SK-N-SH (cell line): ENCODE measurements at regions not wholly inside any gene's neighbourhood (a gene's known extent, or its start where the extent isn't known, plus 50 kb on each side); places are given as distances from the start of the nearest gene placed in this dataset.

Experiments used
- CTCF ChIA-PET: fragments of 300-600, 350-600 bp; formaldehyde crosslinking; extraction: SDS; loops from one replicate; lab custom pipeline; 2021; lab: Yijun Ruan, JAX
- POLR2A ChIA-PET: fragments of 350-600 bp; sonication (Branson Sonifier 250); formaldehyde crosslinking; extraction: SDS; loops from one replicate; lab custom pipeline; 2020; ENCODE audit warnings: antibody characterized with exemption, inconsistent platforms; lab: Yijun Ruan, JAX
- DNase-seq: peaks from one replicate; pipeline ENCODE4 v3.0.0; 2012
- H2AFZ ChIP-seq: fragments of 200-600 bp; sonication (generic); 2 replicates; pipeline ENCODE4 v1.8.1; 2016; ENCODE audit warnings: antibody characterized with exemption, mild to moderate bottlenecking, low read depth
- H3F3A ChIP-seq: fragments of 200-600 bp; sonication (generic); replicated peaks from 2 replicates; pipeline ENCODE3; 2016; ENCODE audit warnings: antibody characterized with exemption, mild to moderate bottlenecking; ENCODE audit not compliant: insufficient read depth
- H3K27ac ChIP-seq, 2 experiments: fragments of 200-500 bp in 1 of 2; fragments of 200-600 bp in 1 of 2; sonication (Bioruptor generic) in 1 of 2; sonication (generic), shearing (Covaris generic) in 1 of 2; 2 replicates each; pipeline versions ENCODE4 v1.5.1 to v1.6.1; 2014 to 2016; ENCODE audit warnings: low read depth in 2 of 2, inconsistent platforms in 1 of 2, low read length in 1 of 2, mild to moderate bottlenecking in 1 of 2, mixed read lengths in 1 of 2
- H3K27me3 ChIP-seq: fragments of 200-600 bp; sonication (generic), shearing (Covaris generic); 2 replicates; pipeline ENCODE4 v1.6.1; 2016; ENCODE audit warnings: mixed run types; ENCODE audit not compliant: insufficient read depth
- H3K36me3 ChIP-seq, 2 experiments: fragments of 200-500 bp in 1 of 2; fragments of 200-600 bp in 1 of 2; sonication (Bioruptor generic) in 1 of 2; sonication (generic) in 1 of 2; replicated peaks in 1 of 2; 2 replicates each; pipeline versions ENCODE3 to v1.5.1; 2014 to 2016; ENCODE audit warnings: low read length in 1 of 2, mild to moderate bottlenecking in 1 of 2; ENCODE audit not compliant: insufficient read depth in 2 of 2, control insufficient read depth in 1 of 2
- H3K4me1 ChIP-seq, 2 experiments: fragments of 200-500 bp in 1 of 2; fragments of 200-600 bp in 1 of 2; sonication (Bioruptor generic) in 1 of 2; sonication (generic), shearing (Covaris generic) in 1 of 2; 2 replicates each; pipeline versions ENCODE4 v1.5.1 to v1.6.1; 2014 to 2016; ENCODE audit warnings: low read depth in 1 of 2, low read length in 1 of 2, mixed run types in 1 of 2; ENCODE audit not compliant: insufficient read depth in 2 of 2, control insufficient read depth in 1 of 2
- H3K4me2 ChIP-seq: fragments of 200-600 bp; sonication (generic), shearing (Covaris generic); 2 replicates; pipeline ENCODE4 v1.6.1; 2017; ENCODE audit warnings: mixed run types
- H3K4me3 ChIP-seq, 2 experiments: fragments of 200-500 bp in 1 of 2; fragments of 200-600 bp in 1 of 2; sonication (Bioruptor generic) in 1 of 2; sonication (generic), shearing (Covaris generic) in 1 of 2; 2 replicates each; pipeline versions ENCODE4 v1.5.1 to v1.8.1; 2014 to 2016; ENCODE audit warnings: low read depth in 2 of 2, inconsistent platforms in 1 of 2, low read length in 1 of 2, mild to moderate bottlenecking in 1 of 2, mixed read lengths in 1 of 2, moderate library complexity in 1 of 2
- H3K79me2 ChIP-seq: fragments of 200-600 bp; sonication (generic); 2 replicates; pipeline ENCODE4 v1.8.1; 2017; ENCODE audit warnings: mild to moderate bottlenecking; ENCODE audit not compliant: insufficient read depth
- H3K9ac ChIP-seq: fragments of 200-600 bp; sonication (generic); 2 replicates; pipeline ENCODE4 v1.6.1; 2017; ENCODE audit warnings: mixed run types
- H3K9me2 ChIP-seq: fragments of 200-600 bp; sonication (generic); 2 replicates; pipeline ENCODE4 v1.6.1; 2017; ENCODE audit warnings: mixed run types
- H3K9me3 ChIP-seq: fragments of 200-600 bp; sonication (generic); 2 replicates; pipeline ENCODE4 v1.6.1; 2017; ENCODE audit warnings: mixed run types, mild to moderate bottlenecking, moderate library complexity
- H4K20me1 ChIP-seq: fragments of 200-600 bp; sonication (generic); 2 replicates; pipeline ENCODE4 v1.6.1; 2017; ENCODE audit warnings: mild to moderate bottlenecking, mixed run types; ENCODE audit not compliant: insufficient read depth
- CTCF ChIP-seq: fragments of 200-600 bp; sonication (generic); IDR thresholded peaks from 2 replicates; pipeline ENCODE4 v1.6.1; 2017; ENCODE audit warnings: antibody characterized with exemption, mild to moderate bottlenecking, moderate library complexity
- EZH2phosphoT487 ChIP-seq: fragments of 200-600 bp; sonication (generic); IDR thresholded peaks from 2 replicates; pipeline ENCODE4 v1.6.1; 2017; ENCODE audit warnings: low read depth, mixed run types, mild to moderate bottlenecking, antibody characterized with exemption, moderate library complexity, borderline replicate concordance
- FOSL2 ChIP-seq: IDR thresholded peaks from 2 replicates; pipeline ENCODE4 v1.4.0; 2012; ENCODE audit warnings: low read depth, mild to moderate bottlenecking, moderate library complexity, borderline replicate concordance
- FOXJ3 ChIP-seq: sonication (generic); formaldehyde crosslinking; IDR thresholded peaks from 2 replicates; pipeline ENCODE4 v1.5.1; 2020; ENCODE audit warnings: mild to moderate bottlenecking, missing genetic modification reagents
- FOXM1 ChIP-seq: IDR thresholded peaks from 2 replicates; pipeline ENCODE4 v1.4.0; 2012; ENCODE audit warnings: low read depth, mild to moderate bottlenecking
- GATA2 ChIP-seq: sonication (generic); formaldehyde crosslinking; IDR thresholded peaks from 2 replicates; pipeline ENCODE4 v1.5.0; 2020; ENCODE audit warnings: mild to moderate bottlenecking, missing genetic modification reagents
- MEF2A ChIP-seq: IDR thresholded peaks from 2 replicates; pipeline ENCODE4 v1.4.0; 2012; ENCODE audit warnings: low read depth, borderline replicate concordance
- MXI1 ChIP-seq: IDR thresholded peaks from 2 replicates; pipeline ENCODE4 v1.6.1; 2012; ENCODE audit warnings: mild to moderate bottlenecking, low read depth, low read length, improper control_type of control experiment
- NFIC ChIP-seq: IDR thresholded peaks from 2 replicates; pipeline ENCODE4 v1.4.0; 2012; ENCODE audit warnings: borderline replicate concordance
- NRF1 ChIP-seq: IDR thresholded peaks from 2 replicates; pipeline ENCODE4 v1.6.1; 2012; ENCODE audit warnings: low read depth, mild to moderate bottlenecking, low read length
- POLR2AphosphoS5 ChIP-seq: IDR thresholded peaks from 2 replicates; pipeline ENCODE4 v1.6.1; 2012; ENCODE audit warnings: low read depth, low read length
- RCOR1 ChIP-seq: fragments of 150-350 bp; IDR thresholded peaks from 2 replicates; pipeline ENCODE4 v1.6.1; 2017; ENCODE audit warnings: antibody characterized with exemption, low read length
- RFX5 ChIP-seq: IDR thresholded peaks from 2 replicates; pipeline ENCODE4 v1.6.1; 2012; ENCODE audit warnings: mild to moderate bottlenecking, improper control_type of control experiment, low read length
- RXRA ChIP-seq: IDR thresholded peaks from 2 replicates; pipeline ENCODE4 v1.4.0; 2012; ENCODE audit warnings: low read depth, mild to moderate bottlenecking, borderline replicate concordance
- SIN3A ChIP-seq: IDR thresholded peaks from 2 replicates; pipeline ENCODE4 v1.6.1; 2012; ENCODE audit warnings: low read depth, mild to moderate bottlenecking, low read length, moderate library complexity, borderline replicate concordance
- TCF12 ChIP-seq: IDR thresholded peaks from 2 replicates; pipeline ENCODE4 v1.4.0; 2012
- TEAD4 ChIP-seq: IDR thresholded peaks from 2 replicates; pipeline ENCODE4 v1.4.0; 2012; ENCODE audit warnings: mild to moderate bottlenecking, borderline replicate concordance; ENCODE audit not compliant: insufficient read depth
- WGBS: methylation state at CpG from one replicate; pipeline ENCODE4 v1.1.6; 2017; ENCODE audit warnings: low lambda C conversion rate; 5-methylcytosine and 5-hydroxymethylcytosine counted together
- TF ChIP-seq, protein P1 (sequence below): IDR thresholded peaks from 2 replicates; pipeline ENCODE4 v1.4.0; 2012; ENCODE audit warnings: low read depth
- TF ChIP-seq, protein P2 (sequence below): fragments of 150-350 bp; IDR thresholded peaks from 2 replicates; pipeline ENCODE4 v1.6.1; 2016; ENCODE audit warnings: mild to moderate bottlenecking, low read depth, low read length
- TF ChIP-seq, protein P3 (sequence below): IDR thresholded peaks from 2 replicates; pipeline ENCODE4 v1.4.0; 2012; ENCODE audit warnings: low read depth, borderline replicate concordance

DNA sequence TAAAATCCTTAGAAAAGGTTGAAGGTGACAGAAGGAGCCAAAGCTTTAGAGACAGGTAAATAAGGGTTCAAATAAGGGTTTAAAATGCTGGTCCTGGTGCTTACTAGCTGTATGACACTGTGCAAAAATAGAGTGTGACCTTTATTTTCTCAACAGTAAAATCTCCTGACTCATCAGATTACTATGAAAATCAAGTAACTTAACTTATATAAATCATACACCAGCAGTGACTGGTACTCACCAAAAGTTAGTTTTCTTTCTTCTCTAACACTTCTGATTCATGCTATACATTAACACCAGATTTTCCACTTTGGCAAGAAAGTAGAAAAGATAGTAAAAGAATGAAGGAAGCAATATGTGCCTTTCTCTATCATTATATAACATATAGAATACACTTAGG is 205.9 kb upstream of the GBE1 start:
- no peak for TF ChIP-seq RCOR1
- no peak for TF ChIP-seq RXRA
- TF ChIP-seq NFIC: no peak
- TF ChIP-seq CTCF: no peak
- no peak overlapping the region for H3K9ac ChIP-seq
- no peaks in the 10 kb centered on the region for H3K4me1 ChIP-seq
- no peaks in the 10 kb centered on the region for H3K36me3 ChIP-seq
- H3F3A ChIP-seq: no peaks in the 10 kb centered on the region
- no peak overlapping the region for H2AFZ ChIP-seq
- no peak overlapping the region for H3K4me2 ChIP-seq
- no peaks in the 10 kb centered on the region for H3K9me3 ChIP-seq
- H3K79me2 ChIP-seq: no peaks in the 10 kb centered on the region
- H3K9me2 ChIP-seq: no peaks in the 10 kb centered on the region
- ChIA-PET POLR2A (no interaction called here), CTCF (no interaction called here)
- no peak for DNase-seq
- no peaks in the 10 kb centered on the region for H4K20me1 ChIP-seq
- H3K27ac ChIP-seq: no peak overlapping the region
- H3K4me3 ChIP-seq: no peak overlapping the region
- H3K27me3 ChIP-seq: no peaks in the 10 kb centered on the region

GRCh38 chr3:81965696-81966095 is 204.3 kb upstream of the GBE1 start:
- ChIA-PET POLR2A (no interaction called here), CTCF (no interaction called here)
- no peak for TF ChIP-seq FOXM1
- no peak for TF ChIP-seq TEAD4
- TF ChIP-seq TCF12: no peak
- TF ChIP-seq MEF2A: no peak
- TF ChIP-seq POLR2AphosphoS5: no peak
- TF ChIP-seq FOSL2: no peak
- TF ChIP-seq EZH2phosphoT487: no peak
- TF ChIP-seq NFIC: no peak
- TF ChIP-seq, protein P1, sequence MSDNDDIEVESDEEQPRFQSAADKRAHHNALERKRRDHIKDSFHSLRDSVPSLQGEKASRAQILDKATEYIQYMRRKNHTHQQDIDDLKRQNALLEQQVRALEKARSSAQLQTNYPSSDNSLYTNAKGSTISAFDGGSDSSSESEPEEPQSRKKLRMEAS: no peak

DNA sequence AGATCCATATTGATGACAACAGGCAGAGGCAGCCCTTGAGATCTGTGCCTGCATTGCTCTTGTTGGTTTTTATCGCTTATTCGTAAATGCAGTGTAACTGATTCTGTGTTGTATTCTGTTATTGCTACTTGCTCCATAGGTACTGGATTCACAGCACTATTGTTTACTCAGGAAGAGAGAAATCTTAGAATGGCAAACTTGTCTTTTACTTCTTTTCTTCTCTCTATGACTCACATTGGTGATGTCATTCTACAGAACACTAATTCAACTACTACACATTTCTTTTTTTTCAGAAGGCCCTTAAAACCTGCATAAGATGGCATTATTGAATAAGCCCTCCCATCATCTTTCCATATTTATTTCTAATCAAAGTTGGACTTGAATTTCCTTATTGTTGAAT is 201.0 kb upstream of the GBE1 start:
- Histone ChIP-seq H2AFZ (no peak overlapping the region), H3K27ac (no peak overlapping the region), H3K4me3 (no peak overlapping the region), H3F3A (no peaks in the 10 kb centered on the region), H3K4me1 (no peaks in the 10 kb centered on the region), H3K27me3 (no peaks in the 10 kb centered on the region), H3K36me3 (no peaks in the 10 kb centered on the region), H3K4me2 (no peak overlapping the region), H3K9ac (no peak overlapping the region), H3K79me2 (no peaks in the 10 kb centered on the region), H3K9me3 (no peaks in the 10 kb centered on the region), H3K9me2 (no peaks in the 10 kb centered on the region), H4K20me1 (no peaks in the 10 kb centered on the region)
- ChIA-PET POLR2A (no interaction called here), CTCF (no interaction called here)
- DNase-seq: no peak
- WGBS: 97% methylated on average over 2 of the region's 2 CpGs
- TF ChIP-seq NFIC (no peak), POLR2AphosphoS5 (no peak), FOSL2 (no peak), TEAD4 (no peak), SIN3A (no peak), NRF1 (no peak), FOXJ3 (CRISPR knock-in tag) (no peak), RCOR1 (no peak), MXI1 (no peak), RFX5 (no peak), GATA2 (CRISPR knock-in tag) (no peak)
- TF ChIP-seq, protein P2, sequence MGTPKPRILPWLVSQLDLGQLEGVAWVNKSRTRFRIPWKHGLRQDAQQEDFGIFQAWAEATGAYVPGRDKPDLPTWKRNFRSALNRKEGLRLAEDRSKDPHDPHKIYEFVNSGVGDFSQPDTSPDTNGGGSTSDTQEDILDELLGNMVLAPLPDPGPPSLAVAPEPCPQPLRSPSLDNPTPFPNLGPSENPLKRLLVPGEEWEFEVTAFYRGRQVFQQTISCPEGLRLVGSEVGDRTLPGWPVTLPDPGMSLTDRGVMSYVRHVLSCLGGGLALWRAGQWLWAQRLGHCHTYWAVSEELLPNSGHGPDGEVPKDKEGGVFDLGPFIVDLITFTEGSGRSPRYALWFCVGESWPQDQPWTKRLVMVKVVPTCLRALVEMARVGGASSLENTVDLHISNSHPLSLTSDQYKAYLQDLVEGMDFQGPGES: no peak
- TF ChIP-seq, protein P3, sequence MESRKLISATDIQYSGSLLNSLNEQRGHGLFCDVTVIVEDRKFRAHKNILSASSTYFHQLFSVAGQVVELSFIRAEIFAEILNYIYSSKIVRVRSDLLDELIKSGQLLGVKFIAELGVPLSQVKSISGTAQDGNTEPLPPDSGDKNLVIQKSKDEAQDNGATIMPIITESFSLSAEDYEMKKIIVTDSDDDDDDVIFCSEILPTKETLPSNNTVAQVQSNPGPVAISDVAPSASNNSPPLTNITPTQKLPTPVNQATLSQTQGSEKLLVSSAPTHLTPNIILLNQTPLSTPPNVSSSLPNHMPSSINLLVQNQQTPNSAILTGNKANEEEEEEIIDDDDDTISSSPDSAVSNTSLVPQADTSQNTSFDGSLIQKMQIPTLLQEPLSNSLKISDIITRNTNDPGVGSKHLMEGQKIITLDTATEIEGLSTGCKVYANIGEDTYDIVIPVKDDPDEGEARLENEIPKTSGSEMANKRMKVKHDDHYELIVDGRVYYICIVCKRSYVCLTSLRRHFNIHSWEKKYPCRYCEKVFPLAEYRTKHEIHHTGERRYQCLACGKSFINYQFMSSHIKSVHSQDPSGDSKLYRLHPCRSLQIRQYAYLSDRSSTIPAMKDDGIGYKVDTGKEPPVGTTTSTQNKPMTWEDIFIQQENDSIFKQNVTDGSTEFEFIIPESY: no peak

More at GRCh38 chr3:81965696-81966095, 204.3 kb upstream of the GBE1 start:
- Histone ChIP-seq H3K79me2 (no peaks in the 10 kb centered on the region), H2AFZ (no peak overlapping the region), H3K36me3 (no peaks in the 10 kb centered on the region), H3K4me3 (no peak overlapping the region), H3K27me3 (no peaks in the 10 kb centered on the region), H3K4me2 (no peak overlapping the region), H3K9ac (no peak overlapping the region), H3K9me2 (no peaks in the 10 kb centered on the region), H3K27ac (no peak overlapping the region), H3F3A (no peaks in the 10 kb centered on the region), H4K20me1 (no peaks in the 10 kb centered on the region), H3K9me3 (no peaks in the 10 kb centered on the region), H3K4me1 (no peaks in the 10 kb centered on the region)
- 54% methylated on average over 2 of the region's 2 CpGs for WGBS
- DNase-seq: no peak
